HUES6 (cell line): ENCODE measurements at regions not wholly inside any gene's neighbourhood (a gene's known extent, or its start where the extent isn't known, plus 50 kb on each side); places are given as distances from the start of the nearest gene placed in this dataset.
"Not testable (repeated sequence)": the region's sequence is repeated elsewhere in the genome, so short reads cannot be mapped to it uniquely, and the experiment has no call there.

Source experiments
- H3K27ac ChIP-seq: 2 replicates; pipeline ENCODE4 v1.7.0; 2013; ENCODE audit warnings: low read depth, mild to moderate bottlenecking, low read length, inconsistent platforms
- H3K27me3 ChIP-seq: 2 replicates; pipeline ENCODE4 v1.6.1; 2013; ENCODE audit warnings: low read length; ENCODE audit not compliant: control insufficient read depth, insufficient read depth
- H3K36me3 ChIP-seq: 2 replicates; pipeline ENCODE4 v1.6.1; 2013; ENCODE audit warnings: low read length; ENCODE audit not compliant: control insufficient read depth, insufficient read depth
- H3K4me1 ChIP-seq: 2 replicates; pipeline ENCODE4 v1.6.1; 2013; ENCODE audit warnings: low read length; ENCODE audit not compliant: control insufficient read depth, insufficient read depth
- H3K4me3 ChIP-seq: 2 replicates; pipeline ENCODE4 v1.5.1; 2013; ENCODE audit warnings: low read depth, low read length
- H3K9ac ChIP-seq: one replicate; pipeline ENCODE4 v1.6.1; 2013; ENCODE audit warnings: mild to moderate bottlenecking, low read length
- H3K9me3 ChIP-seq: 2 replicates; pipeline ENCODE4 v1.6.1; 2013; ENCODE audit warnings: low read depth, low read length; ENCODE audit not compliant: control insufficient read depth, insufficient read depth

DNA sequence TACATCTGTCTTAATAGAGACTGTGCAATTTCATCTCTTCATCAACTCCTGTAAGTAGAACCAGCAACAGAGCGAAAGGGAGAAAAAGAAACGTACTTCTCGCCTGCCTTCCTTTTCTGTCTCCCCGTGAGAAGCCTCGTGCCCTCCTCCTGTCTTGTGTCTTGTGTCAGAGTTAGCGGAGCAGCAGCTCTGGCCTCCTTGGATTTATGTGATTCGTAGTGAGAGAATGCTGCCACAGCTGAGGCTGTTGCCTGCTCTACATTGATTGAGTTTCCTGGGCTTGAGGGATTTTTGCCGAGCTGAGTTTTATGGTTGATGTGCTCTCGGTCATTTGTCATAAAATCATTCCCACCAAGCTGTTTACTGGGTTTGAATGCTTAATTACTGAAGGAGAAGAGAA is 579.1 kb upstream of the RBFOX1 start:
- no peaks in the 10 kb centered on the region for H3K4me1 ChIP-seq
- H3K9me3 ChIP-seq, result no peaks in the 10 kb centered on the region
- H3K9ac ChIP-seq, result no peak overlapping the region
- no peaks in the 10 kb centered on the region for H3K36me3 ChIP-seq
- no peak overlapping the region for H3K4me3 ChIP-seq
- H3K27me3 ChIP-seq, result peaks cover 6% of the 10 kb centered on the region
- H3K27ac ChIP-seq, result no peak overlapping the region

DNA sequence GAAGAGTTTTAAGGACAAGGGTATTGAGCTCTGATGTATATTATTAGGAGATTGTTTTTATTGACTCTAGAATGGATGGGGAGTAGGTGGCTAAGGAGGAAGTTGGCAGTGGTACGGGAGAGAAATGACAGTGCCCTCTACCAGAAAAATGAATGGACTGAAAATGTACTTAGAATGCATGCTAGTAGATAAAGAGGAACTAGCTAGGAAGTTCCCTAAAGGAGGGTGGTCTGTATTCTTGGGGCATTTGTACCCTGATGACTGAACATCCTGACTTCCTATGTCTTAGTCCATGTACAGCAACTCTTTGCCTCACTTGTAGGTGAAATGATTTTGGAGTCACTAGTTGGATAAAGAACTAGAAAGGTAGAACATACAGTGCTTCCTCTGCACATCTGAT is 581.5 kb upstream of the RBFOX1 start:
- Histone ChIP-seq H3K4me1 (no peaks in the 10 kb centered on the region), H3K36me3 (no peaks in the 10 kb centered on the region), H3K27me3 (peaks cover 6% of the 10 kb centered on the region), H3K4me3 (no peak overlapping the region), H3K9me3 (no peaks in the 10 kb centered on the region), H3K27ac (no peak overlapping the region), H3K9ac (no peak overlapping the region)

DNA sequence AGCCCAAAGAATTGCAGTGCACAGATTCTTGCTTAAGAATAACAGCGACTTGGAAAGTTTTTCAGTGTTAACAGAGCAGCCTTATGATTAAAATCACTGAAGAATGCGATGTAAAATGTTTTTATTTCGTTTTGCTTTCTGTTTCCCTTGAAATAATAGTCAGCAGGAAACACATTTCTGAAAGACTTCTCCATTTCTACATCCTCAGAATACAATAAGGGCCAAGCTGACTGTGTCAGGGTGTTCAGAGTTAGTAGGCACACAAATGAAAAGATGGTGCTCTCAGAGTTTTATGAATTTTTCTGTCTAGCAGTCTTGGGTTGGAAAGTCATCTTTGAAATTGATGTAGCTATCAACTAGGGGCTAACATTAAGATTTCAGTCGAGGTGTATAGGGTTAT is 582.9 kb upstream of the RBFOX1 start:
- H3K36me3 ChIP-seq, result no peaks in the 10 kb centered on the region
- H3K27ac ChIP-seq, result no peak overlapping the region
- H3K9me3 ChIP-seq, result no peaks in the 10 kb centered on the region
- peaks cover 6% of the 10 kb centered on the region for H3K27me3 ChIP-seq
- H3K9ac ChIP-seq, result no peak overlapping the region
- H3K4me3 ChIP-seq, result no peak overlapping the region
- H3K4me1 ChIP-seq, result no peaks in the 10 kb centered on the region

- H3K27ac ChIP-seq, H3K36me3 ChIP-seq, H3K9ac ChIP-seq, H3K4me1 ChIP-seq, H3K4me3 ChIP-seq, H3K27me3 ChIP-seq, H3K9me3 ChIP-seq: not testable (repeated sequence)
Observed at GRCh38 chr16:6736302-6736701, 596.3 kb upstream of the RBFOX1 start.

DNA sequence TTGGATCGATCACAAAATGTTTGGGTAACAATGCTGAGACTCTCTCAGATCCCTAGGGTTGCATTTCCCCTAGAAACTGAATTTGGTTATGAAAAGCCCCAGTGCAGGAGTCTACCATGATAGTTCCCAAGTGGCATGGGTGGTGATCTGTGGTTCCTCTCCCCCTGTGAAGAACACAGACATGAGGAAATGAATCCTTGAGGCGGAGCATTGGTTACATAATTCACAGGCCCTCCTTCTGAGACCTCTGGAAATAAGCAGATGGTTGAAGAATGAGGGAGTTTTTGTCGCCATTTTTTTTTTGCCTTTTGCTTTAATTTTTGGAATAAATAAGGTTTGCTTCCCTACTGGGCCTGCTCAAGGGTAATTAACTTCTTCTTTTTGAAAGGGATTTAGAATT is 597.0 kb upstream of the RBFOX1 start:
- no peaks in the 10 kb centered on the region for H3K9me3 ChIP-seq
- H3K36me3 ChIP-seq, result no peaks in the 10 kb centered on the region
- no peak overlapping the region for H3K27ac ChIP-seq
- H3K4me1 ChIP-seq, result no peaks in the 10 kb centered on the region
- H3K27me3 ChIP-seq, result peaks cover 9% of the 10 kb centered on the region
- H3K9ac ChIP-seq, result no peak overlapping the region
- no peak overlapping the region for H3K4me3 ChIP-seq

DNA sequence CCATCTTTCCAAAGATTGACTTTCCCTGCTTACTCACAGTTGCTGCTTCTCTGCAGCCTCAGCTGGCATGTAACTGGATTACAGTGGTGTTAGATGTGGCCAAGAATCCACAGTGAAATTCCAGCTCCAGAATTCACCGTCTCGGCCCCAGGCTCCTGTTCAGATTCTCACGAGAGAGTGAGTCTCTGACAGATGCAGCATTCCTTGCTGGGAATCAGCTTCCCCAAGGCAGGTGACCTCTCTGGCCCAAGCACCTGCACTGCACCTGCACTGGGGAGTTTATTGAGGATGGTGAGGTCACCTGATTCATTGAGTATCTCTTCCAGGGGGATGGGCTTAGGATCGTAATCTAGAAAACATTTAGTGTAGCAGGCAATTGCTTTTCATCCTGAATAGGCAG is 600.5 kb upstream of the RBFOX1 start:
- Histone ChIP-seq H3K4me3 (no peak overlapping the region), H3K36me3 (no peaks in the 10 kb centered on the region), H3K9me3 (no peaks in the 10 kb centered on the region), H3K9ac (no peak overlapping the region), H3K4me1 (no peaks in the 10 kb centered on the region), H3K27ac (no peak overlapping the region), H3K27me3 (peaks cover 16% of the 10 kb centered on the region)

GRCh38 chr16:6728381-6728780 is 604.3 kb upstream of the RBFOX1 start:
- Histone ChIP-seq H3K9me3 (no peaks in the 10 kb centered on the region), H3K27me3 (peaks cover 16% of the 10 kb centered on the region), H3K9ac (no peak overlapping the region), H3K4me3 (no peak overlapping the region), H3K36me3 (no peaks in the 10 kb centered on the region), H3K4me1 (no peaks in the 10 kb centered on the region), H3K27ac (no peak overlapping the region)

- Histone ChIP-seq H3K27ac (no peak overlapping the region), H3K9ac (no peak overlapping the region), H3K4me3 (no peak overlapping the region), H3K9me3 (no peaks in the 10 kb centered on the region), H3K4me1 (no peaks in the 10 kb centered on the region), H3K27me3 (peaks cover 13% of the 10 kb centered on the region), H3K36me3 (no peaks in the 10 kb centered on the region)
Observed at GRCh38 chr16:6726621-6727020, 606.0 kb upstream of the RBFOX1 start.

GRCh38 chr16:6725634-6726331 is 606.9 kb upstream of the RBFOX1 start:
- Histone ChIP-seq H3K4me3 (no peak overlapping the region), H3K9me3 (no peaks in the 10 kb centered on the region), H3K27ac (no peak overlapping the region), H3K9ac (no peak overlapping the region), H3K36me3 (no peaks in the 10 kb centered on the region), H3K4me1 (no peaks in the 10 kb centered on the region), H3K27me3 (peaks cover 9% of the 10 kb centered on the region; the same call in 1 of the 2 replicates)

DNA sequence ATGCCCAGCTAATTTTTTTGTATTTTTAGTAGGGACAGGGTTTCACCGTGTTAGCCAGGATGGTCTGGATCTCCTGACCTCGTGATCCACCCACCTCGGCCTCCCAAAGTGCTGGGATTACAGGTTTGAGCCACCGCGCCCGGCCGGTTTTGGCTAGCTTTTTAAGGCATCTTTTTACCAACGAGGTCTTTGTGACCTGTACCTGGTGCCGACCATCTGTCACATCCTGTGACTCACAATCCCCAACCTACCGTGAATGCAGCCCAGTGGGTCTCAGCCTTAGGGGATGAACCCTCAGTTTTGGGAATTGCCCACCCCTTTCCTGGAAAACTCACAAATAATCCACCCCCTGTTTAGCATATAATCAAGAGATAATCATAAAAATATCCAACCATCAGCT is 607.4 kb upstream of the RBFOX1 start:
- H3K27ac ChIP-seq, H3K36me3 ChIP-seq, H3K27me3 ChIP-seq, H3K4me3 ChIP-seq, H3K9ac ChIP-seq, H3K9me3 ChIP-seq, H3K4me1 ChIP-seq: not testable (repeated sequence)

GRCh38 chr16:6722786-6723185 is 609.9 kb upstream of the RBFOX1 start:
- Histone ChIP-seq H3K9ac (no peak overlapping the region), H3K9me3 (no peaks in the 10 kb centered on the region), H3K36me3 (no peaks in the 10 kb centered on the region), H3K4me3 (no peak overlapping the region), H3K4me1 (no peaks in the 10 kb centered on the region), H3K27me3 (no peaks in the 10 kb centered on the region), H3K27ac (no peak overlapping the region)

- Histone ChIP-seq H3K4me1 (no peaks in the 10 kb centered on the region), H3K4me3 (no peak overlapping the region), H3K9ac (no peak overlapping the region), H3K9me3 (0 out of 2 replicates have a peak, but pooled peaks cover 4% of the 10 kb centered on the region), H3K27ac (no peak overlapping the region), H3K27me3 (no peaks in the 10 kb centered on the region), H3K36me3 (no peaks in the 10 kb centered on the region)
Observed at GRCh38 chr16:6714510-6714909, 618.1 kb upstream of the RBFOX1 start.
